ENCODE measurements at regions not wholly inside any gene's neighbourhood (a gene's known extent, or its start where the extent isn't known, plus 50 kb on each side); places are given as distances from the start of the nearest gene placed in this dataset.

DNA sequence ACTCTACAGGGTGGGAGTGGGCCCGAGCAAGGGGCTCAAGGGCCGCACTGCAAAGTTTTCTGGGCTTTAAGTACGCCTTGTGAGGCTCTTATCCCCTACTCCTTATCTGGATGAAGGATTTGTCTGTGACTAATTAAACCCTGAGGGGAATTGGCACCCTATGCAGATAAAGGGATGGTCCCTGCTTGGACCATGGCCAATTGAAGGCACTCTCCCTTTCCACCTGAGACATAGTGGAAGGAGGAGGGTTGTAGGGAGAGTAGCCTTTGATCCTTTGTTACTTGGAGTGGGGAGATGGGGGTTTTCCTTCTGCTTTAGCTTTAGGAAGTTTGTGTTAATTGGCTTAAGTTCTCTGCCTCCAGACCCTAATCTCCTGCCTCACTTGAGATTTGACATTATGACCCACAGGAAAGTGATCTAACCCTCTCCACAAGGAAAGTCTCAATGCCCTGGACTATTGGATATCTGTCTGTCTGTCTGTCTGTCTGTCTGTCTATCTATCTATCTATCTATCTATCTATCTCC lies 1158.8 kb upstream of the SORCS1 start:
- TF ChIP-seq POLR2A (IDR thresholded peaks at IDR 0.05; ENCODE audit: control extremely low read depth in 1 of 2, low read depth in 2 of 2, low read length in 2 of 2) (no peak), SP1 (IDR thresholded peaks at IDR 0.05; ENCODE audit: low read depth, low read length) (no peak), GTF2F1 (IDR thresholded peaks at IDR 0.05; ENCODE audit: borderline replicate concordance, low read depth, low read length) (no peak), CHD2 (IDR thresholded peaks at IDR 0.05; ENCODE audit: low read length) (no peak)
- TF ChIP-seq, protein P1, sequence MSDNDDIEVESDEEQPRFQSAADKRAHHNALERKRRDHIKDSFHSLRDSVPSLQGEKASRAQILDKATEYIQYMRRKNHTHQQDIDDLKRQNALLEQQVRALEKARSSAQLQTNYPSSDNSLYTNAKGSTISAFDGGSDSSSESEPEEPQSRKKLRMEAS (IDR thresholded peaks at IDR 0.05): no peak
